GM12878 (cell line): ENCODE measurements at regions not wholly inside any gene's neighbourhood (a gene's known extent, or its start where the extent isn't known, plus 50 kb on each side); places are given as distances from the start of the nearest gene placed in this dataset.

Experiments used
- ATAC-seq: fragments of 200-7000 bp; cut with Tn5 transposase; 3 replicates; pipeline ENCODE4 v1.9.1; 2020; ENCODE audit warnings: mild to moderate bottlenecking, moderate library complexity
- BruUV-seq: library from RNA; stranded (reverse); fragments of 400-500 nt; replicated peaks from 2 replicates; lab custom pipeline; 2021; lab: Mats Ljungman, UMichigan
- CTCF ChIA-PET: fragments of 300-600 bp; sonication (Branson Sonifier 250); formaldehyde crosslinking; extraction: SDS; loops from one replicate; lab custom pipeline; 2021; ENCODE audit warnings: inconsistent platforms; lab: Yijun Ruan, JAX
- POLR2A ChIA-PET: fragments of 350-600 bp; formaldehyde crosslinking; extraction: SDS; loops from one replicate; lab custom pipeline; 2021; ENCODE audit warnings: inconsistent platforms; lab: Charles Lee
- RAD21 ChIA-PET: fragments of 300-600 bp; sonication (Branson Sonifier 250); formaldehyde crosslinking; loops from one replicate; lab custom pipeline; 2023; ENCODE audit warnings: antibody characterized with exemption; ENCODE audit not compliant: unreplicated experiment; lab: Charles Lee
- SMC1A ChIA-PET: fragments of 300-600 bp; sonication (Branson Sonifier 250); formaldehyde crosslinking; loops from one replicate; lab custom pipeline; 2023; ENCODE audit not compliant: unreplicated experiment, uncharacterized antibody; lab: Charles Lee
- DNase-seq: peaks from one replicate; pipeline ENCODE4 v3.0.0-alpha.2; 2011; ENCODE audit warnings: low read depth, low spot score
- FAIRE-seq: peaks from 3 replicates; lab custom pipeline; 2011; peaks lifted over from hg19 to GRCh38; lab: Jason Lieb, UNC
- H2AFZ ChIP-seq: 2 replicates; pipeline ENCODE4 v1.6.0; 2011; ENCODE audit warnings: low read depth, low read length, control low read depth; ENCODE audit not compliant: control insufficient read depth
- H3K27ac ChIP-seq: 2 replicates; pipeline ENCODE4 v1.5.1; 2011; ENCODE audit warnings: control low read depth; ENCODE audit not compliant: control insufficient read depth, insufficient read depth
- H3K27me3 ChIP-seq, 2 experiments: replicated peaks in 1 of 2; 2 replicates each; pipeline versions ENCODE4 v1.6.0 to v1.6.1; 2011; ENCODE audit warnings: low read length in 1 of 2; ENCODE audit not compliant: control insufficient read depth in 2 of 2, insufficient read depth in 2 of 2
- H3K36me3 ChIP-seq, 2 experiments: 2 replicates each; pipeline ENCODE4 v1.5.1; 2011; ENCODE audit warnings: low read length in 1 of 2; ENCODE audit not compliant: control insufficient read depth in 2 of 2, insufficient read depth in 2 of 2
- H3K4me1 ChIP-seq: 2 replicates; pipeline ENCODE4 v1.6.1; 2011; ENCODE audit warnings: mild to moderate bottlenecking, low read length, moderate library complexity, mixed read lengths; ENCODE audit not compliant: control insufficient read depth, insufficient read depth
- H3K4me2 ChIP-seq: 2 replicates; pipeline ENCODE4 v1.6.0; 2011; ENCODE audit warnings: control low read depth; ENCODE audit not compliant: control insufficient read depth, insufficient read depth
- H3K4me3 ChIP-seq: fragments of 200-600 bp; sonication (generic); 2 replicates; pipeline ENCODE4 v1.5.1; 2016
- H3K79me2 ChIP-seq: 2 replicates; pipeline ENCODE4 v1.6.0; 2011; ENCODE audit warnings: low read length; ENCODE audit not compliant: control insufficient read depth, insufficient read depth
- H3K9ac ChIP-seq: 2 replicates; pipeline ENCODE4 v1.8.0; 2011; ENCODE audit warnings: low read length, control low read depth, mixed read lengths; ENCODE audit not compliant: control insufficient read depth, insufficient read depth
- H3K9me3 ChIP-seq: replicated peaks from 3 replicates; pipeline ENCODE4 v1.5.1; 2011; ENCODE audit warnings: mild to moderate bottlenecking, low read length; ENCODE audit not compliant: control insufficient read depth, insufficient read depth
- H4K20me1 ChIP-seq: 2 replicates; pipeline ENCODE4 v1.6.0; 2011; ENCODE audit not compliant: control insufficient read depth, insufficient read depth
- FOS ChIP-seq: IDR thresholded peaks from 3 replicates; pipeline ENCODE4 v1.6.1; 2011; ENCODE audit warnings: borderline replicate concordance; ENCODE audit not compliant: insufficient read length; ENCODE audit errors: extremely low read depth
- MEF2B ChIP-seq: fragments of 450-650 bp; IDR thresholded peaks from 2 replicates; pipeline ENCODE4 v1.6.1; 2018; ENCODE audit warnings: mild to moderate bottlenecking, moderate library complexity; ENCODE audit not compliant: partially characterized antibody, poor library complexity, severe bottlenecking
- MTA3 ChIP-seq: IDR thresholded peaks from 2 replicates; pipeline ENCODE4 v1.6.1; 2012; ENCODE audit warnings: low read length, inconsistent platforms, borderline replicate concordance
- MYC ChIP-seq: IDR thresholded peaks from 2 replicates; pipeline ENCODE4 v1.6.1; 2011; ENCODE audit warnings: mild to moderate bottlenecking, low read length, moderate library complexity, inconsistent platforms; ENCODE audit not compliant: insufficient read depth, insufficient replicate concordance, insufficient read length, severe bottlenecking
- NR2F1 ChIP-seq: fragments of 450-650 bp; conservative IDR thresholded peaks from 2 replicates; pipeline ENCODE4 v1.6.1; 2017; ENCODE audit warnings: mild to moderate bottlenecking
- TCF7 ChIP-seq: IDR thresholded peaks from 2 replicates; pipeline ENCODE4 v1.6.1; 2014; ENCODE audit warnings: antibody characterized with exemption, borderline replicate concordance
- ZBTB33 ChIP-seq: fragments of 450-650 bp; IDR thresholded peaks from 2 replicates; pipeline ENCODE4 v1.6.1; 2017; ENCODE audit warnings: mild to moderate bottlenecking
- ZNF217 ChIP-seq: fragments of 450-650 bp; IDR thresholded peaks from 2 replicates; pipeline ENCODE4 v1.6.1; 2017; ENCODE audit warnings: antibody characterized with exemption, mild to moderate bottlenecking
- ZNF274 ChIP-seq: IDR thresholded peaks from one replicate; pipeline ENCODE4 v1.8.0; 2011; ENCODE audit not compliant: insufficient read length, insufficient read depth
- ZNF384 ChIP-seq: IDR thresholded peaks from 2 replicates; pipeline ENCODE4 v1.6.1; 2012; ENCODE audit warnings: low read depth, mild to moderate bottlenecking, low read length, improper control_type of control experiment, borderline replicate concordance
- WGBS: methylation state at CpG from one replicate; pipeline ENCODE4 v1.1.6; 2016; ENCODE audit warnings: low lambda C conversion rate; ENCODE audit not compliant: insufficient replicate concordance, insufficient coverage; ENCODE audit errors: missing lambda C conversion rate; 5-methylcytosine and 5-hydroxymethylcytosine counted together
- in situ Hi-C: fragments of 300-500 bp; cut with MboI; formaldehyde crosslinking; loops from 9 replicates; pipeline ENCODE4 v1.14.3; 2018; ENCODE audit warnings: mixed read lengths
- intact Hi-C: fragments of 100-400 bp; cut with micrococcal nuclease; formaldehyde crosslinking; loops from one replicate; pipeline ENCODE4 v1.14.2; 2022; ENCODE audit not compliant: unreplicated experiment

- no peak for FAIRE-seq
- no TSS peak for BruUV-seq
These were observed 207.6 kb downstream of the TM2D1 start for GRCh38 chr1:61517345-61517744.

More at GRCh38 chr1:61517345-61517744, 207.6 kb downstream of the TM2D1 start:
- Histone ChIP-seq H2AFZ (no peak overlapping the region), H3K4me3 (no peak overlapping the region), H4K20me1 (no peaks in the 10 kb centered on the region; the same call in 1 of the 2 replicates), H3K36me3 (no peaks in the 10 kb centered on the region), H3K9ac (no peak overlapping the region)
- in situ Hi-C loops: no loop called here
- CTCF ChIA-PET: no interaction called here
- RAD21 ChIA-PET: no interaction called here
- TF ChIP-seq FOS (no peak), MYC (no peak), ZNF274 (no peak), MTA3 (no peak), ZNF384 (no peak), ZNF217 (no peak), NR2F1 (no peak), ZBTB33 (no peak), MEF2B (no peak), TCF7 (no peak)
- TF ChIP-seq, all 136 proteins: peak for 0
- H3K27me3 ChIP-seq: no peaks in the 10 kb centered on the region; a peak in 1 of 4 replicates
- no peak overlapping the region for H3K27ac ChIP-seq
- ChIA-PET POLR2A (no interaction called here), SMC1A (no interaction called here)
- intact Hi-C loops: no loop called here
- H3K79me2 ChIP-seq: no peaks in the 10 kb centered on the region
- no peaks in the 10 kb centered on the region for H3K9me3 ChIP-seq
- DNase-seq: no peak
- ATAC-seq: no peak
- H3K4me2 ChIP-seq: no peak overlapping the region
- peaks cover 4% of the 10 kb centered on the region; the same call in 1 of the 2 replicates for H3K4me1 ChIP-seq
- whole genome bisulfite sequencing: 54% methylated on average over 4 of the region's 4 CpGs
